Fibroblast of lung (primary cell): ENCODE measurements at regions not wholly inside any gene's neighbourhood (a gene's known extent, or its start where the extent isn't known, plus 50 kb on each side); places are given as distances from the start of the nearest gene placed in this dataset.

Experiments
- DNase-seq, 2 donors: peaks; one replicate each; pipeline versions ENCODE4 v3.0.0 to v3.0.0-alpha.2; 2010; ENCODE audit warnings: low read depth in 2 of 2
- H2AFZ ChIP-seq: 2 replicates; pipeline ENCODE4 v1.5.1; 2012; ENCODE audit warnings: low read length, control low read depth, inconsistent platforms
- H3K27ac ChIP-seq: 2 replicates; pipeline ENCODE4 v1.5.1; 2011; ENCODE audit warnings: low read length, control low read depth; ENCODE audit not compliant: insufficient read depth
- H3K27me3 ChIP-seq: 2 replicates; pipeline ENCODE4 v1.5.1; 2011; ENCODE audit warnings: mild to moderate bottlenecking, low read length; ENCODE audit not compliant: control insufficient read depth, insufficient read depth
- H3K36me3 ChIP-seq: 2 replicates; pipeline ENCODE4 v1.5.1; 2011; ENCODE audit warnings: low read length; ENCODE audit not compliant: control insufficient read depth, insufficient read depth
- H3K4me1 ChIP-seq: 2 replicates; pipeline ENCODE4 v1.5.1; 2011; ENCODE audit warnings: low read length; ENCODE audit not compliant: control insufficient read depth, insufficient read depth; ENCODE audit errors: extremely low read depth
- H3K4me2 ChIP-seq: 2 replicates; pipeline ENCODE4 v1.5.1; 2011; ENCODE audit warnings: low read length, control low read depth; ENCODE audit not compliant: insufficient read depth; ENCODE audit errors: extremely low read depth
- H3K4me3 ChIP-seq, 4 experiments: fragments of 200-600 bp in 1 of 4; sonication (generic) in 1 of 4; replicated peaks in 1 of 4; 2 replicates each; pipeline ENCODE4 v1.5.1; 2011 to 2016; ENCODE audit warnings: low read length in 4 of 4, low read depth in 3 of 4, mild to moderate bottlenecking in 3 of 4, control low read depth in 2 of 4, inconsistent platforms in 1 of 4, mixed read lengths in 1 of 4; ENCODE audit not compliant: insufficient read depth in 1 of 4; ENCODE audit errors: control extremely low read depth in 1 of 4
- H3K79me2 ChIP-seq: 2 replicates; pipeline ENCODE4 v1.5.1; 2012; ENCODE audit warnings: mild to moderate bottlenecking, low read length, inconsistent platforms; ENCODE audit not compliant: control insufficient read depth, insufficient read depth
- H3K9ac ChIP-seq: 2 replicates; pipeline ENCODE4 v1.5.1; 2011; ENCODE audit warnings: mild to moderate bottlenecking, low read length, control low read depth; ENCODE audit not compliant: insufficient read depth
- H3K9me3 ChIP-seq: 2 replicates; pipeline ENCODE4 v1.5.1; 2012; ENCODE audit warnings: low read depth, low read length; ENCODE audit not compliant: control insufficient read depth, insufficient read depth
- H4K20me1 ChIP-seq: 2 replicates; pipeline ENCODE4 v1.5.1; 2011; ENCODE audit warnings: low read length; ENCODE audit not compliant: control insufficient read depth, insufficient read depth; ENCODE audit errors: extremely low read depth
- EZH2 ChIP-seq: IDR thresholded peaks from 2 replicates; pipeline ENCODE4 v1.5.1; 2012; ENCODE audit warnings: low read length, control low read depth, mild to moderate bottlenecking; ENCODE audit errors: missing control alignments
- TF ChIP-seq, protein P1 (sequence below), 2 donors: IDR thresholded peaks in 1 of 2; conservative IDR thresholded peaks in 1 of 2; 1 replicate in 1 of 2; 2 replicates in 1 of 2; pipeline ENCODE4 v1.5.1; 2011 to 2012; ENCODE audit warnings: low read length in 2 of 2, control low read depth in 1 of 2, inconsistent platforms in 1 of 2, low read depth in 1 of 2, mild to moderate bottlenecking in 1 of 2

DNA sequence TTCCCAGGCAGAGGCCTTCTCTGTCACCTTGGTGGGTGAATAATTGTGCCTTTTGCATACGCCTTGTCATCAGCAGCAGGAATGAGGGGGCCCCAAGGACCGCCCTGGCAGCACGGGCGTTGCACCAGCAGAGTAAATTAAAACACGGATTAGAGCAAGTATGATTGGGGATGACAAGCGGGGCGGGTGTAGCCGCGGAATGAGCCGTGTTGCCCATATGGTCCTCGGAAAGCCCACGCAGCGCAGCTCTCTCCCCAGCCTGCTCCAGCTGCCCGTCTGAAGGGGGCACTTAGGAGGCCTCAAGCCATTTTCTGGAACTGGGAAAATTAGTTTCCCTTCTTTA lies 299.4 kb upstream of the IRX3 start:
- no peaks in the 10 kb centered on the region for H3K27me3 ChIP-seq
- no peaks in the 10 kb centered on the region for H3K9me3 ChIP-seq
- H3K36me3 ChIP-seq: no peaks in the 10 kb centered on the region
- H3K79me2 ChIP-seq: no peaks in the 10 kb centered on the region
- H3K4me2 ChIP-seq: no peak overlapping the region
- no peaks in the 10 kb centered on the region for H4K20me1 ChIP-seq
- H3K4me1 ChIP-seq: no peaks in the 10 kb centered on the region
- no peak overlapping the region for H2AFZ ChIP-seq
- no peak for DNase-seq
- H3K27ac ChIP-seq: no peak overlapping the region
- no peak overlapping the region for H3K4me3 ChIP-seq
- no peak overlapping the region for H3K9ac ChIP-seq
- TF ChIP-seq, protein P1, sequence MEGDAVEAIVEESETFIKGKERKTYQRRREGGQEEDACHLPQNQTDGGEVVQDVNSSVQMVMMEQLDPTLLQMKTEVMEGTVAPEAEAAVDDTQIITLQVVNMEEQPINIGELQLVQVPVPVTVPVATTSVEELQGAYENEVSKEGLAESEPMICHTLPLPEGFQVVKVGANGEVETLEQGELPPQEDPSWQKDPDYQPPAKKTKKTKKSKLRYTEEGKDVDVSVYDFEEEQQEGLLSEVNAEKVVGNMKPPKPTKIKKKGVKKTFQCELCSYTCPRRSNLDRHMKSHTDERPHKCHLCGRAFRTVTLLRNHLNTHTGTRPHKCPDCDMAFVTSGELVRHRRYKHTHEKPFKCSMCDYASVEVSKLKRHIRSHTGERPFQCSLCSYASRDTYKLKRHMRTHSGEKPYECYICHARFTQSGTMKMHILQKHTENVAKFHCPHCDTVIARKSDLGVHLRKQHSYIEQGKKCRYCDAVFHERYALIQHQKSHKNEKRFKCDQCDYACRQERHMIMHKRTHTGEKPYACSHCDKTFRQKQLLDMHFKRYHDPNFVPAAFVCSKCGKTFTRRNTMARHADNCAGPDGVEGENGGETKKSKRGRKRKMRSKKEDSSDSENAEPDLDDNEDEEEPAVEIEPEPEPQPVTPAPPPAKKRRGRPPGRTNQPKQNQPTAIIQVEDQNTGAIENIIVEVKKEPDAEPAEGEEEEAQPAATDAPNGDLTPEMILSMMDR (conservative IDR thresholded peaks at IDR 0.05 in 1 of 2, IDR thresholded peaks at IDR 0.05 in 1 of 2; ENCODE audit: low read depth in 1 of 2, low read length in 2 of 2): no peak
- no peak for TF ChIP-seq EZH2

DNA sequence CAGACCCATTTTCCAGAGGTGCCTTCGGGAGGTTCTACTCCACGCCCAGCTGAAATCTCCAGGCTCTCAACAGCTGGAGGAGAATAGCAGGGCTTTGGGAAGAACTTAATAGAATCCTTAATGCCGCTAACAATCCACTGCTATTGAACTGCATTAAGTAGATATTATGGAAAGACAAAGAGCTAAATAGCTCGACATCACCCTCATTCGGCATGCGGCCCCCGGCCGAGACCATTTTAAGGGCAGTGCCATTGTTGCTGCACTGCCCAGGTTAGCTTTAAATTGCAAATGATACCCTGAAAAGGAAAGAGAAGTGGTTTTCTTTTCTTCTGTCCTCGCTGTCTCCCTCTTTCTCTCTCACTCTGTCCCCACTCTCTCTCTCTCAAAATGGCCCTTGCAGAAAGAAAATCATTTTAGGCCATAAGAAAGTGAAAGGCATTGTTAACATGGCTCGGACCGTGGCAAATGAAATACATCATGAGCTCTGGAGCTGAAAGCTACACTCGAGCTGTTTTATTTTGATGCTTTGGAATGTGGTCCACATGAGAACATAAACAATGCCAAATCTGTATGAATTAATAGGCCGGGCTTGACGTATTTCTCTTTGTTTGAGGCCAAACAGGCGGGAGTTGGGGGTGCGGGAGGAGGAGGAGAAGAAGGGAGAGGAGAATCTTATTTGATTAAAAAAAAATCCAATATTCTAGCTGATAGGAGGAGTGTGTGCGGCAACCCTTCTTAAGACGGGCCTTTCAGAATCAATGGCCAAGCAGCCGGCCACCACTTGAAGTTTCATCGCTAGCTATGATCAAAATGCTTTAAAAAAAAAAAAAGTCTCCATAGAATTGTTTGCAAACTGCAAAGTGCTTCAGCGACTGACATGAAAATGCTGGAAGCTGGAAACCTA lies 298.8 kb upstream of the IRX3 start:
- H2AFZ ChIP-seq: no peak overlapping the region
- TF ChIP-seq EZH2: no peak
- TF ChIP-seq, protein P1 (conservative IDR thresholded peaks at IDR 0.05 in 1 of 2, IDR thresholded peaks at IDR 0.05 in 1 of 2; ENCODE audit: low read depth in 1 of 2, low read length in 2 of 2): no peak
- H3K79me2 ChIP-seq: no peaks in the 10 kb centered on the region
- no peak overlapping the region for H3K4me3 ChIP-seq
- no peaks in the 10 kb centered on the region for H4K20me1 ChIP-seq
- H3K9me3 ChIP-seq: no peaks in the 10 kb centered on the region
- H3K9ac ChIP-seq: no peak overlapping the region
- H3K4me1 ChIP-seq: no peaks in the 10 kb centered on the region
- no peak overlapping the region for H3K4me2 ChIP-seq
- no peaks in the 10 kb centered on the region for H3K27me3 ChIP-seq
- peak in 1 of 2 donors; percentile 4 for DNase-seq
- no peaks in the 10 kb centered on the region for H3K36me3 ChIP-seq
- no peak overlapping the region for H3K27ac ChIP-seq

DNA sequence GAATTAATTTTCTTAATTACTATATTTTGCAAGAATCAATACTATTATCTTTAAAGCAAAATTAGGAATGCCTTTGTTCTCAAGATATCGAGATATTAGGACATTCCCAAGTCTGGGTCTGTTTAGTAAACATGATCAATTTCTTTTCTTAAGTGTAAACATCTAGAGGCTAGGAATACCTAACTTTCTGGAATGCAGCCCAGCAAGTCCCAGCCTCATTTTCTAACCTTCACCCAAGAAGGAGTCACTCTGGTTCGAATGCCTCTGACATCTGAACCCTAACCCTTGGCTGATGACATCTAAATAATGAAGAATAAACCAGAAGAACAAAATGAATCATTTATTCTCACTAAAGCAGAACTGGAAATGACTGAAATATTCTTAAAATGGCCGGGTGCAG lies 297.5 kb upstream of the IRX3 start:
- TF ChIP-seq, protein P1 (conservative IDR thresholded peaks at IDR 0.05 in 1 of 2, IDR thresholded peaks at IDR 0.05 in 1 of 2; ENCODE audit: low read depth in 1 of 2, low read length in 2 of 2): no peak
- TF ChIP-seq EZH2: no peak
- H2AFZ ChIP-seq: no peak overlapping the region
- no peaks in the 10 kb centered on the region for H3K9me3 ChIP-seq

More for the DNA sequence above, 297.5 kb upstream of the IRX3 start:
- no peak for DNase-seq
- no peaks in the 10 kb centered on the region for H3K79me2 ChIP-seq
- H4K20me1 ChIP-seq: no peaks in the 10 kb centered on the region
- no peaks in the 10 kb centered on the region for H3K4me1 ChIP-seq
- no peak overlapping the region for H3K4me3 ChIP-seq
- no peaks in the 10 kb centered on the region for H3K27me3 ChIP-seq
- no peak overlapping the region for H3K27ac ChIP-seq
- no peaks in the 10 kb centered on the region for H3K36me3 ChIP-seq
- no peak overlapping the region for H3K9ac ChIP-seq
- no peak overlapping the region for H3K4me2 ChIP-seq
